ENCODE measurements at regions not wholly inside any gene's neighbourhood (a gene's known extent, or its start where the extent isn't known, plus 50 kb on each side); places are given as distances from the start of the nearest gene placed in this dataset.

- ChIA-PET CTCF (interaction anchor here (1.2 kb wide), 1 partner anchor 151 kb away, joined by 3 read pairs; no protein-coding TSS in a partner anchor), POLR2A (no interaction called here)
- no peaks in the 10 kb centered on the region for H3K9me3 ChIP-seq
- no peak for TF ChIP-seq RCOR1 (IDR thresholded peaks at IDR 0.05; ENCODE audit: low read depth, low read length)
- TF ChIP-seq MAFK (IDR thresholded peaks at IDR 0.05; ENCODE audit: partially characterized antibody), result no peak
- no peak for TF ChIP-seq RAD21 (conservative IDR thresholded peaks at IDR 0.05 in 1 of 2, IDR thresholded peaks at IDR 0.05 in 1 of 2)
- TF ChIP-seq JUNB (IDR thresholded peaks at IDR 0.05), result no peak
- no peak overlapping the region for H3K27ac ChIP-seq
- no peak for FAIRE-seq
- no peak overlapping the region for H3K4me3 ChIP-seq
- no peak for ATAC-seq
- DNase-seq (ENCODE audit: low read depth in 1 of 2, low spot score in 1 of 2), result no peak
- no peaks in the 10 kb centered on the region for H3K4me1 ChIP-seq
- 33% methylated on average over 2 of the region's 2 CpGs for WGBS (ENCODE audit: missing lambda C conversion rate)
- H3K4me2 ChIP-seq, result no peak overlapping the region
Observed at GRCh38 chr3:150033721-150034120, 63.0 kb upstream of the PFN2 start.

GRCh38 chr3:150030841-150031240 lies 60.1 kb upstream of the PFN2 start:
- ChIA-PET CTCF (interaction anchor here (1.1 to 1.4 kb wide), 2 partner anchors 13 to 153 kb away, joined by 3 to 5 read pairs; no protein-coding TSS in a partner anchor), POLR2A (no interaction called here)
- Histone ChIP-seq H3K27ac (no peak overlapping the region), H3K9me3 (peaks cover 11% of the 10 kb centered on the region; the same call in 1 of the 3 replicates), H3K4me2 (no peak overlapping the region), H3K4me3 (no peak overlapping the region), H3K4me1 (no peaks in the 10 kb centered on the region)
- ATAC-seq (no peak), FAIRE-seq (no peak), DNase-seq (ENCODE audit: low read depth in 1 of 2, low spot score in 1 of 2) (no peak)
- TF ChIP-seq ZSCAN20 (CRISPR knock-in tag; IDR thresholded peaks at IDR 0.05) (no peak), PHF8 (IDR thresholded peaks at IDR 0.05; ENCODE audit: borderline replicate concordance, low read depth) (no peak), BHLHE40 (IDR thresholded peaks at IDR 0.05; ENCODE audit: low read depth, low read length) (no peak), ZC3H11A (IDR thresholded peaks at IDR 0.05) (no peak), HMGXB4 (CRISPR knock-in tag; IDR thresholded peaks at IDR 0.05; ENCODE audit: borderline replicate concordance) (no peak), HDAC2 (IDR thresholded peaks at IDR 0.05) (no peak), RARB (CRISPR knock-in tag; IDR thresholded peaks at IDR 0.05) (no peak), CTCF (IDR thresholded peaks at IDR 0.05) (no peak), HOXB13 (CRISPR knock-in tag; IDR thresholded peaks at IDR 0.05; ENCODE audit: low read depth) (no peak), RNF2 (IDR thresholded peaks at IDR 0.05; ENCODE audit: borderline replicate concordance, low read depth) (no peak), BCL3 (IDR thresholded peaks at IDR 0.05) (no peak), RAD21 (conservative IDR thresholded peaks at IDR 0.05 in 1 of 2, IDR thresholded peaks at IDR 0.05 in 1 of 2) (no peak), MAZ (IDR thresholded peaks at IDR 0.05; ENCODE audit: borderline replicate concordance, low read depth, low read length) (no peak), FOSL2 (IDR thresholded peaks at IDR 0.05) (no peak), FOSL2 (CRISPR knock-in tag; IDR thresholded peaks at IDR 0.05) (no peak), KDM5A (IDR thresholded peaks at IDR 0.05) (no peak), CHD4 (IDR thresholded peaks at IDR 0.05; ENCODE audit: borderline replicate concordance) (no peak), RCOR1 (IDR thresholded peaks at IDR 0.05; ENCODE audit: low read depth, low read length) (no peak), GATA3 (IDR thresholded peaks at IDR 0.05; ENCODE audit: borderline replicate concordance) (no peak), RFX5 (IDR thresholded peaks at IDR 0.05) (no peak)
- 52% methylated on average over 2 of the region's 2 CpGs for WGBS (ENCODE audit: missing lambda C conversion rate)

Data from A549 (cell line).